B cell (primary cell): ENCODE measurements at regions not wholly inside any gene's neighbourhood (a gene's known extent, or its start where the extent isn't known, plus 50 kb on each side); places are given as distances from the start of the nearest gene placed in this dataset.

Experiments used
- ATAC-seq: fragments of 200-7000 bp; cut with Tn5 transposase; one replicate; pipeline ENCODE4 v1.10.0; 2021; ENCODE audit warnings: low read depth, mild to moderate bottlenecking, moderate number of reproducible peaks, moderate library complexity
- CTCF ChIA-PET: fragments of 350-600 bp; sonication (Branson Sonifier 250); formaldehyde crosslinking; loops from one replicate; lab custom pipeline; 2021; ENCODE audit warnings: antibody characterized with exemption, inconsistent platforms; lab: Charles Lee
- POLR2A ChIA-PET: fragments of 350-600 bp; sonication (Branson Sonifier 250); formaldehyde crosslinking; loops from one replicate; lab custom pipeline; 2021; ENCODE audit warnings: antibody characterized with exemption; lab: Charles Lee
- DNase-seq: peaks from one replicate; pipeline ENCODE4 v3.0.0; 2013
- H2AFZ ChIP-seq: 2 replicates; pipeline ENCODE4 v1.6.1; 2012; ENCODE audit warnings: mild to moderate bottlenecking, low read depth, low read length; ENCODE audit not compliant: insufficient read depth, poor library complexity, severe bottlenecking
- H3K27ac ChIP-seq, 2 donors: 1 replicate in 1 of 2; 2 replicates in 1 of 2; pipeline ENCODE4 v1.5.1; 2012 to 2013; ENCODE audit warnings: low read length in 2 of 2, mild to moderate bottlenecking in 2 of 2, moderate library complexity in 1 of 2
- H3K27me3 ChIP-seq, 4 experiments: fragments of 200-600 bp in 1 of 4; sonication (generic) in 1 of 4; replicated peaks in 1 of 4; 1 replicate in 2 of 4; 2 replicates in 2 of 4; pipeline versions ENCODE4 v1.6.1 to v1.7.0; 2013 to 2016; ENCODE audit warnings: low read length in 3 of 4, mild to moderate bottlenecking in 2 of 4, mixed read lengths in 1 of 4, moderate library complexity in 1 of 4; ENCODE audit not compliant: insufficient read depth in 4 of 4, control insufficient read depth in 3 of 4; ENCODE audit errors: control extremely low read depth in 1 of 4
- H3K36me3 ChIP-seq, 2 experiments: replicated peaks in 1 of 2; 1 replicate in 1 of 2; 2 replicates in 1 of 2; pipeline versions ENCODE4 v1.6.1 to v1.7.1; 2013; ENCODE audit warnings: low read length in 1 of 2; ENCODE audit not compliant: insufficient read depth in 2 of 2, control insufficient read depth in 1 of 2; ENCODE audit errors: control extremely low read depth in 1 of 2, extremely low read depth in 1 of 2
- H3K4me1 ChIP-seq, 2 donors: fragments of 200-600 bp in 1 of 2; sonication (generic) in 1 of 2; 1 replicate in 1 of 2; 2 replicates in 1 of 2; pipeline versions ENCODE4 v1.5.1 to v1.6.1; 2013 to 2017; ENCODE audit warnings: low read length in 2 of 2; ENCODE audit not compliant: control insufficient read depth in 2 of 2, insufficient read depth in 2 of 2
- H3K4me2 ChIP-seq: replicated peaks from 2 replicates; pipeline ENCODE3; 2012; ENCODE audit warnings: mild to moderate bottlenecking, low read depth, low read length; ENCODE audit not compliant: poor library complexity, severe bottlenecking
- H3K4me3 ChIP-seq, 5 experiments: fragments of 200-600 bp in 1 of 5; sonication (generic) in 1 of 5; 1 replicate in 3 of 5; 2 replicates in 2 of 5; pipeline versions ENCODE4 v1.5.1 to v1.7.0; 2011 to 2016; ENCODE audit warnings: low read length in 4 of 5, mild to moderate bottlenecking in 4 of 5, low read depth in 2 of 5, control low read depth in 1 of 5, moderate library complexity in 1 of 5; ENCODE audit not compliant: insufficient read depth in 1 of 5; ENCODE audit errors: control extremely low read depth in 1 of 5, extremely low read depth in 1 of 5
- H3K79me2 ChIP-seq: fragments of 200-600 bp; sonication (generic); one replicate; pipeline ENCODE4 v1.6.0; 2016; ENCODE audit warnings: low read length; ENCODE audit not compliant: control insufficient read depth, insufficient read depth
- H3K9ac ChIP-seq: fragments of 200-600 bp; sonication (generic); 2 replicates; pipeline ENCODE4 v1.6.1; 2017; ENCODE audit warnings: mild to moderate bottlenecking, low read length, moderate library complexity
- H3K9me3 ChIP-seq, 3 donors: one replicate each; pipeline versions ENCODE4 v1.6.1 to v1.7.1; 2013; ENCODE audit warnings: low read length in 2 of 3; ENCODE audit not compliant: control insufficient read depth in 2 of 3, insufficient read depth in 1 of 3; ENCODE audit errors: control extremely low read depth in 1 of 3
- H4K20me1 ChIP-seq: 2 replicates; pipeline ENCODE4 v1.6.0; 2012; ENCODE audit warnings: mild to moderate bottlenecking, low read length; ENCODE audit not compliant: insufficient read depth, control insufficient read depth, poor library complexity, severe bottlenecking
- H3K27ac Mint-ChIP-seq: one replicate; pipeline ENCODE4 v1.8.0; 2021; ENCODE audit warnings: mixed read lengths
- H3K27me3 Mint-ChIP-seq: one replicate; pipeline ENCODE4 v1.8.0; 2021; ENCODE audit warnings: mixed read lengths
- H3K4me1 Mint-ChIP-seq: one replicate; pipeline ENCODE4 v1.8.0; 2021; ENCODE audit warnings: mixed read lengths
- H3K4me3 Mint-ChIP-seq: one replicate; pipeline ENCODE4 v1.8.0; 2021; ENCODE audit warnings: mixed read lengths
- H3K9me3 Mint-ChIP-seq: one replicate; pipeline ENCODE4 v1.8.0; 2022; ENCODE audit warnings: mixed read lengths; ENCODE audit not compliant: insufficient read depth
- CTCF ChIP-seq: fragments of 200-600 bp; IDR thresholded peaks from one replicate; pipeline ENCODE4 v1.8.0; 2022; ENCODE audit warnings: antibody characterized with exemption, mild to moderate bottlenecking
- EZH2 ChIP-seq: IDR thresholded peaks from 2 replicates; pipeline ENCODE4 v1.6.1; 2012; ENCODE audit warnings: borderline replicate concordance, low read depth, mild to moderate bottlenecking, moderate library complexity, low read length; ENCODE audit not compliant: insufficient read depth, poor library complexity, severe bottlenecking
- WGBS: methylation state at CpG from one replicate; pipeline ENCODE4 v1.1.5; 2013; ENCODE audit warnings: missing lambda C conversion rate; ENCODE audit not compliant: insufficient coverage; 5-methylcytosine and 5-hydroxymethylcytosine counted together
- intact Hi-C: fragments of 100-400 bp; cut with micrococcal nuclease; formaldehyde crosslinking; loops from one replicate; pipeline ENCODE4 v1.10.0; 2022

- no peak for ATAC-seq
- H3K27ac Mint-ChIP-seq, result no peak overlapping the region
- no peak overlapping the region for H3K4me2 ChIP-seq
- no peaks in the 10 kb centered on the region for H3K27me3 Mint-ChIP-seq
- no peak overlapping the region for H3K4me3 ChIP-seq
- CTCF ChIA-PET, result no interaction called here
- H3K9me3 Mint-ChIP-seq, result no peaks in the 10 kb centered on the region
- no peak overlapping the region for H3K27ac ChIP-seq
- DNase-seq, result no peak
- H2AFZ ChIP-seq, result no peak overlapping the region
- no peak overlapping the region for H3K4me3 Mint-ChIP-seq
- H3K79me2 ChIP-seq, result no peaks in the 10 kb centered on the region
- WGBS, result 93% methylated on average over 3 of the region's 4 CpGs
- H3K9me3 ChIP-seq, result no peaks in the 10 kb centered on the region
- TF ChIP-seq EZH2 (no peak), CTCF (no peak)
- POLR2A ChIA-PET, result no interaction called here
- H3K4me1 Mint-ChIP-seq, result no peaks in the 10 kb centered on the region
- H4K20me1 ChIP-seq, result no peaks in the 10 kb centered on the region
- no peaks in the 10 kb centered on the region for H3K27me3 ChIP-seq
- intact Hi-C loops, result no loop called here
- H3K36me3 ChIP-seq, result no peaks in the 10 kb centered on the region
- H3K4me1 ChIP-seq, result no peaks in the 10 kb centered on the region
- H3K9ac ChIP-seq, result no peak overlapping the region
Observed at GRCh38 chr9:31615966-31616365, 768.5 kb upstream of the ACO1 start.

GRCh38 chr9:31623511-31623910 is 760.9 kb upstream of the ACO1 start:
- Histone ChIP-seq H3K4me3 (no peak overlapping the region), H3K4me2 (no peak overlapping the region), H3K79me2 (no peaks in the 10 kb centered on the region), H2AFZ (no peak overlapping the region), H4K20me1 (no peaks in the 10 kb centered on the region), H3K27ac (no peak overlapping the region), H3K4me1 (no peaks in the 10 kb centered on the region), H3K36me3 (no peaks in the 10 kb centered on the region), H3K9ac (no peak overlapping the region), H3K27me3 (no peaks in the 10 kb centered on the region), H3K9me3 (no peaks in the 10 kb centered on the region)
- DNase-seq (no peak), ATAC-seq (no peak)
- H3K27ac Mint-ChIP-seq, result no peak overlapping the region
- POLR2A ChIA-PET, result no interaction called here
- no peaks in the 10 kb centered on the region for H3K27me3 Mint-ChIP-seq
- no peak overlapping the region for H3K4me3 Mint-ChIP-seq
- intact Hi-C loops, result no loop called here
- no peaks in the 10 kb centered on the region for H3K4me1 Mint-ChIP-seq
- no CpG with 5 or more reads among the region's 2 CpGs for WGBS
- CTCF ChIA-PET, result no interaction called here
- TF ChIP-seq EZH2 (no peak), CTCF (no peak)
- no peaks in the 10 kb centered on the region for H3K9me3 Mint-ChIP-seq
